Endothelial cell of umbilical vein (primary cell): ENCODE measurements at regions not wholly inside any gene's neighbourhood (a gene's known extent, or its start where the extent isn't known, plus 50 kb on each side); places are given as distances from the start of the nearest gene placed in this dataset.

Experiments
- CTCF ChIP-seq, 2 donors: IDR thresholded peaks; 1 replicate in 1 of 2; 2 replicates in 1 of 2; pipeline ENCODE4 v1.5.1; 2011; ENCODE audit warnings: low read length in 2 of 2, mild to moderate bottlenecking in 2 of 2, moderate library complexity in 2 of 2, control low read depth in 1 of 2, inconsistent platforms in 1 of 2, low read depth in 1 of 2; ENCODE audit not compliant: insufficient read depth in 1 of 2; ENCODE audit errors: extremely low read depth in 1 of 2
- EZH2 ChIP-seq: IDR thresholded peaks from 2 replicates; pipeline ENCODE4 v1.6.1; 2012; ENCODE audit warnings: borderline replicate concordance, low read depth, mild to moderate bottlenecking, moderate library complexity, low read length, inconsistent platforms; ENCODE audit not compliant: severe bottlenecking
- JUN ChIP-seq: IDR thresholded peaks from 2 replicates; pipeline ENCODE4 v1.6.1; 2011; ENCODE audit warnings: borderline replicate concordance, low read depth; ENCODE audit not compliant: insufficient read length, insufficient read depth
- MAX ChIP-seq: IDR thresholded peaks from 2 replicates; pipeline ENCODE4 v1.6.1; 2011; ENCODE audit not compliant: insufficient read depth, insufficient read length
- MYC ChIP-seq: IDR thresholded peaks from one replicate; pipeline ENCODE4 v1.6.1; 2011; ENCODE audit warnings: mild to moderate bottlenecking, low read depth, low read length
- POLR2A ChIP-seq: IDR thresholded peaks from 2 replicates; pipeline ENCODE4 v1.6.1; 2012; ENCODE audit warnings: low read depth, mild to moderate bottlenecking, control low read depth, low read length
- POLR2AphosphoS5 ChIP-seq: IDR thresholded peaks from 2 replicates; pipeline ENCODE4 v1.6.1; 2012; ENCODE audit warnings: low read depth, mild to moderate bottlenecking, control low read depth, low read length, moderate library complexity; ENCODE audit not compliant: insufficient read depth

GRCh38 chr3:18917923-18918322, 230.4 kb upstream of the KCNH8 start:
- TF ChIP-seq CTCF (IDR thresholded peaks at IDR 0.05; ENCODE audit: extremely low read depth in 1 of 2, insufficient read depth in 1 of 2, low read depth in 1 of 2, low read length in 2 of 2): no peak
- TF ChIP-seq EZH2: no peak
- no peak for TF ChIP-seq POLR2A
- no peak for TF ChIP-seq POLR2AphosphoS5
- TF ChIP-seq JUN: no peak
- TF ChIP-seq MAX: no peak
- no peak for TF ChIP-seq MYC
